ENCODE measurements at regions not wholly inside any gene's neighbourhood (a gene's known extent, or its start where the extent isn't known, plus 50 kb on each side); places are given as distances from the start of the nearest gene placed in this dataset.
"Not testable (repeated sequence)": the region's sequence is repeated elsewhere in the genome, so short reads cannot be mapped to it uniquely, and the experiment has no call there.

DNA sequence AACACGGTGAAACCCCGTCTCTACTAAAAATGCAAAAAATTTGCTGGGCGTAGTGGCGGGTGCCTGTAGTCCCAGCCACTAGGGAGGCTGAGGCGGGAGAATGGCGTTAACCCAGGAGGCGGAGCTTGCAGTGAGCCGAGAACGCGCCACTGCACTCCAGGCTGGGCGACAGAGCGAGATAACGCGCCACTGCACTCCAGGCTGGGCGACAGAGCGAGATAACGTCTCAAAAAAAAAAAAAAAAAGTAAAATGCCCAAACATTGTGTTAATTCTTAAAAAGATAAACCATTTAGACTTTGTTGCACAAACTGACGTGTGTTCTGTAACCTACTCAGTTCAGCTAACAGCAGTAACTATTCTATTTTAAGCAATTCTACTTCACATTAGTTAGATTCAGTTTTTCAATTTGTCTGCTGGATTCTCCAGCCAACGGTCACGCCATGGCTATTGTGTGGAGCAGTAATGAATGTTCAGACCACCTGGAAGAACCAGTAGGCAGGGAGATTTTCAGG, 119.3 kb upstream of the MAN2A1 start:
- no peak overlapping the region for H3K4me3 Mint-ChIP-seq

GRCh38 chr5:109567374-109568044, 122.2 kb upstream of the MAN2A1 start:
- H3K36me3 Mint-ChIP-seq = no peaks in the 10 kb centered on the region
- peaks cover 2% of the 10 kb centered on the region for H3K27me3 Mint-ChIP-seq
- H3K4me1 Mint-ChIP-seq = no peaks in the 10 kb centered on the region
- no peak overlapping the region for H3K27ac Mint-ChIP-seq
- no peak for DNase-seq
- no peak for ATAC-seq
- CTCF ChIA-PET = no interaction called here
- no peak overlapping the region for H3K4me3 Mint-ChIP-seq
- no peaks in the 10 kb centered on the region for H3K9me3 Mint-ChIP-seq (ENCODE audit: low read depth)

More for the DNA sequence above, 119.3 kb upstream of the MAN2A1 start:
- CTCF ChIA-PET = no interaction called here
- no peaks in the 10 kb centered on the region for H3K36me3 Mint-ChIP-seq
- no peaks in the 10 kb centered on the region for H3K9me3 Mint-ChIP-seq (ENCODE audit: low read depth)
- no peak overlapping the region for H3K27ac Mint-ChIP-seq
- H3K27me3 Mint-ChIP-seq = peaks cover 2% of the 10 kb centered on the region
- no peak for DNase-seq
- H3K4me1 Mint-ChIP-seq = no peaks in the 10 kb centered on the region
- ATAC-seq = no peak

DNA sequence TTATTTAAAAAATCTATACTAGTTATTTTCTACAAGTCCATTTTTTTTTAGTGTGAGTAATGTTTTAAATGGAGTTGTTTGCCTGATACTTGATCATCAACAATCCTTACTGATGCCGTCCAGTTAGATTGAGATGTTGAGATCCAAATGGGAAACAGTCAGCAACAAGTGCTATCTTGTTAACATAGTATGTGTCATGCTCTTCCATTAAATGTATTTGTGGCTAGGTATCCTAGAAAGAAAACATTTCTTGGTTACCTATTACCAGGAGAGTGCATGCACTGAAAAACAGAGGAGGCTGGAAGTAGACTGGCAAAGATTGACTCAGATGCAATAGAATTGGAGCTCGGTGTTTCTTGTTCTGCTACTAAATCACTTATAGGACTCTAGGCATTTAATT, 123.4 kb upstream of the MAN2A1 start:
- CTCF ChIA-PET = no interaction called here
- no peaks in the 10 kb centered on the region for H3K4me1 Mint-ChIP-seq
- H3K4me3 Mint-ChIP-seq = no peak overlapping the region
- no peaks in the 10 kb centered on the region for H3K9me3 Mint-ChIP-seq (ENCODE audit: low read depth)
- no peak overlapping the region for H3K27ac Mint-ChIP-seq
- no peaks in the 10 kb centered on the region for H3K27me3 Mint-ChIP-seq
- no peak for ATAC-seq
- no peak for DNase-seq
- no peaks in the 10 kb centered on the region for H3K36me3 Mint-ChIP-seq

DNA sequence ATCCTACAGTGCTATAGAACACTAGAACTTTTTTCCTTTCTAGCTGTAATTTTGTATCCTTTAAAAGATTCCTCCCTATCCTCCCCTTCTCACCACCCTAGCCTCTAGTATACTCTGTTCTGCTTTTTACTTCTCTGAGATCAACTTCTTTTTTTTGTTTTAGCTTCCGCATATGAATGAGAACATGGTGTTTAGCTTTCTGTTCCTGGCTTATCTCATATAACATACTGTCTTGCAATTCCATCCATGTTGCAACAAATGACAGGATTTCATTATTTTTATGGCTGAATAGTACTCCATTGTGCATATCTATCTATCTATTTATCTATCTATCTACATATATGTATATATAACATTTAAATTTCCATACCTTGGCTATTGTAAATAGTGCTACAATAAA, 126.0 kb upstream of the MAN2A1 start:
- no peaks in the 10 kb centered on the region for H3K9me3 Mint-ChIP-seq (ENCODE audit: low read depth)
- no peak overlapping the region for H3K27ac Mint-ChIP-seq
- no peaks in the 10 kb centered on the region for H3K27me3 Mint-ChIP-seq
- ATAC-seq (no peak), DNase-seq (no peak)
- no peak overlapping the region for H3K4me3 Mint-ChIP-seq
- H3K4me1 Mint-ChIP-seq = no peaks in the 10 kb centered on the region
- H3K36me3 Mint-ChIP-seq = no peaks in the 10 kb centered on the region
- CTCF ChIA-PET = no interaction called here

DNA sequence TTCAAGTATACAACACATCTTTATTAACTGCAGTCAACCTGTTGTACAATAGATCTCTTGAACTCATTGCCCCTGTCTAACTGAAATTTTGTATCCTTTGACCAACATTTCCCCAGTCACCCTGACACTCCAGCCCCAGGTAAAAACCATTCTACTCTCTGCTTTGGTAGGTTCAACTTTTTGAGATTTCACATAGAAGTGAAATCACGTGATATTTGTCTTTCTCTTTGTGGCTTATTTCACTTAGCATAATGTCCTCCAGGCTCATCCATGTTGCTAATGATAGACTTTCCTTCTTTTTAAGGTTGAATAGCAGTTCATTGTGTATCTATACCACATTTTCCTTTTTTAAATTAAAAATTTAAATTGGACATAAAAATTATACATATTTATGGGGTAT, 126.5 kb upstream of the MAN2A1 start:
- no peaks in the 10 kb centered on the region for H3K9me3 Mint-ChIP-seq (ENCODE audit: low read depth)
- DNase-seq (no peak), ATAC-seq (no peak)
- no peaks in the 10 kb centered on the region for H3K36me3 Mint-ChIP-seq
- H3K27ac Mint-ChIP-seq = no peak overlapping the region
- peaks cover 5% of the 10 kb centered on the region for H3K4me1 Mint-ChIP-seq
- CTCF ChIA-PET = no interaction called here
- H3K4me3 Mint-ChIP-seq = no peak overlapping the region
- H3K27me3 Mint-ChIP-seq = no peaks in the 10 kb centered on the region

DNA sequence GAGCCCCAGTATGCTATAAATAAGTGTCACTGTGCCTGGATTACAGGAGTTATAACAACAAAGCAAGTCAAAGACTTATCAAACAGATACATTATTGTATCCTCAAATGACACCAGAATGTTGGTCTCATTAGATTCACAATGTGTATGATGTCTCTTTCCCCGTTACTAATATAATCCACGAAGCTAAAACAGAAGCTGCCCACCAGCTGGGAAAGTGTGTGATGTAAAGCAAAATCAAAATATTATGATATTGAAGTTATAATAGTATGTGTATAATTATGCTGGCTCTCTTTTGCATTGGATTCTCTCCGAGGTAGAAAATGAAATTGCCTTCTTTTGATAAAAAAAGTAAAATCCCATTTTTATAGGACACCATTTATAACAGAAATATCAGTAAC, 127.3 kb upstream of the MAN2A1 start:
- no peaks in the 10 kb centered on the region for H3K36me3 Mint-ChIP-seq
- no peaks in the 10 kb centered on the region for H3K9me3 Mint-ChIP-seq (ENCODE audit: low read depth)
- H3K27ac Mint-ChIP-seq = no peak overlapping the region
- ATAC-seq = no peak
- H3K27me3 Mint-ChIP-seq = no peaks in the 10 kb centered on the region
- CTCF ChIA-PET = no interaction called here
- H3K4me1 Mint-ChIP-seq = peaks cover 6% of the 10 kb centered on the region
- DNase-seq = no peak
- no peak overlapping the region for H3K4me3 Mint-ChIP-seq

GRCh38 chr5:109561447-109561846, 128.3 kb upstream of the MAN2A1 start:
- no peak overlapping the region for H3K27ac Mint-ChIP-seq
- CTCF ChIA-PET = no interaction called here
- DNase-seq = no peak
- no peaks in the 10 kb centered on the region for H3K9me3 Mint-ChIP-seq (ENCODE audit: low read depth)
- no peaks in the 10 kb centered on the region for H3K36me3 Mint-ChIP-seq
- peaks cover 6% of the 10 kb centered on the region for H3K4me1 Mint-ChIP-seq
- no peak for ATAC-seq
- H3K4me3 Mint-ChIP-seq = no peak overlapping the region
- H3K27me3 Mint-ChIP-seq = no peaks in the 10 kb centered on the region

- H3K9me3 Mint-ChIP-seq (ENCODE audit: low read depth) = no peaks in the 10 kb centered on the region
- no peaks in the 10 kb centered on the region for H3K27me3 Mint-ChIP-seq
- no peaks in the 10 kb centered on the region for H3K36me3 Mint-ChIP-seq
- no peak overlapping the region for H3K4me3 Mint-ChIP-seq
- peaks cover 6% of the 10 kb centered on the region for H3K4me1 Mint-ChIP-seq
- no peak for DNase-seq
- H3K27ac Mint-ChIP-seq = no peak overlapping the region
- no peak for ATAC-seq
- CTCF ChIA-PET = no interaction called here
Measured at GRCh38 chr5:109560554-109560953, 129.2 kb upstream of the MAN2A1 start.

GRCh38 chr5:109558952-109559351, 130.8 kb upstream of the MAN2A1 start:
- H3K27ac Mint-ChIP-seq = no peak overlapping the region
- no peak for DNase-seq

GRCh38 chr5:109558364-109558763, 131.4 kb upstream of the MAN2A1 start:
- ATAC-seq (no peak), DNase-seq (no peak)
- CTCF ChIA-PET = no interaction called here
- H3K36me3 Mint-ChIP-seq = no peaks in the 10 kb centered on the region
- H3K27me3 Mint-ChIP-seq = peaks cover 3% of the 10 kb centered on the region
- H3K9me3 Mint-ChIP-seq (ENCODE audit: low read depth) = no peaks in the 10 kb centered on the region
- no peak overlapping the region for H3K4me3 Mint-ChIP-seq
- H3K4me1 Mint-ChIP-seq = peaks cover 6% of the 10 kb centered on the region
- H3K27ac Mint-ChIP-seq = no peak overlapping the region

More at GRCh38 chr5:109558952-109559351, 130.8 kb upstream of the MAN2A1 start:
- H3K27me3 Mint-ChIP-seq = no peaks in the 10 kb centered on the region
- peaks cover 6% of the 10 kb centered on the region for H3K4me1 Mint-ChIP-seq
- H3K4me3 Mint-ChIP-seq = no peak overlapping the region
- no peaks in the 10 kb centered on the region for H3K36me3 Mint-ChIP-seq
- no peaks in the 10 kb centered on the region for H3K9me3 Mint-ChIP-seq (ENCODE audit: low read depth)
- CTCF ChIA-PET = no interaction called here
- ATAC-seq = no peak

DNA sequence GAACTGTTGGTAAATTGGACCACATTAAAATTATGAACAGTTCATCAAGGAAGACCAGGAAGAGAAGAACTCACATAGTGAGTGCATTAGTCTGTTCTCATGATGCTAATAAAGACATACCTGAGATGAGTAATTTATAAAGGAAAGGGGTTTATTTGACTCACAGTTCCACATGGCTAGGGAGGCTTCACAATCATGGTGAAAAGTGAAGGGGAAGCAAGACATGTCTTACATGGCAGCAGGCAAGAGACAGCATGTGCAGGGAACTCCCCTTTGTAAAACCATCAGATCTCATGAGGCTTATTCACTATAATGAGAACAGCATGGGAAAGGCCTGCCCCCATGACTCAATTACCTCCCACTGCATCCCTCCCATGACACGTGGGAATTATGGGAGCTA, 135.9 kb upstream of the MAN2A1 start:
- DNase-seq (no peak), ATAC-seq (no peak)
- CTCF ChIA-PET = no interaction called here
- H3K9me3 Mint-ChIP-seq (ENCODE audit: low read depth) = no peaks in the 10 kb centered on the region
- H3K27me3 Mint-ChIP-seq = peaks cover 3% of the 10 kb centered on the region
- no peak overlapping the region for H3K27ac Mint-ChIP-seq
- H3K4me3 Mint-ChIP-seq = no peak overlapping the region
- no peaks in the 10 kb centered on the region for H3K36me3 Mint-ChIP-seq
- peaks cover 6% of the 10 kb centered on the region for H3K4me1 Mint-ChIP-seq

- H3K27me3 Mint-ChIP-seq; H3K4me1 Mint-ChIP-seq; H3K4me3 Mint-ChIP-seq; ATAC-seq; CTCF ChIA-PET; H3K9me3 Mint-ChIP-seq (ENCODE audit: low read depth); DNase-seq; H3K27ac Mint-ChIP-seq; H3K36me3 Mint-ChIP-seq: not testable (repeated sequence)
Measured at GRCh38 chr5:109551234-109551633, 138.5 kb upstream of the MAN2A1 start.

GRCh38 chr5:109550077-109550476, 139.7 kb upstream of the MAN2A1 start:
- ATAC-seq = no peak
- H3K36me3 Mint-ChIP-seq = no peaks in the 10 kb centered on the region
- CTCF ChIA-PET = no interaction called here

GRCh38 chr5:109546461-109546860, 136.7 kb upstream of the PJA2 start:
- DNase-seq = no peak
- CTCF ChIA-PET = no interaction called here
- Mint-ChIP-seq H3K9me3 (ENCODE audit: low read depth) (no peaks in the 10 kb centered on the region), H3K36me3 (no peaks in the 10 kb centered on the region), H3K4me1 (no peaks in the 10 kb centered on the region), H3K4me3 (no peak overlapping the region), H3K27me3 (no peaks in the 10 kb centered on the region), H3K27ac (no peak overlapping the region)
- ATAC-seq = no peak

More at GRCh38 chr5:109550077-109550476, 139.7 kb upstream of the MAN2A1 start:
- DNase-seq = no peak
- Mint-ChIP-seq H3K9me3 (ENCODE audit: low read depth) (no peaks in the 10 kb centered on the region), H3K27me3 (peaks cover 3% of the 10 kb centered on the region), H3K4me3 (no peak overlapping the region), H3K27ac (no peak overlapping the region), H3K4me1 (no peaks in the 10 kb centered on the region)

- H3K9me3 Mint-ChIP-seq (ENCODE audit: low read depth); DNase-seq; ATAC-seq; H3K27ac Mint-ChIP-seq; H3K4me3 Mint-ChIP-seq; H3K4me1 Mint-ChIP-seq; CTCF ChIA-PET; H3K27me3 Mint-ChIP-seq; H3K36me3 Mint-ChIP-seq: not testable (repeated sequence)
Measured at GRCh38 chr5:109544873-109545272, 135.1 kb upstream of the PJA2 start.

Data from activated CD8-positive, alpha-beta memory T cell treated with anti-CD3 and anti-CD28 coated beads, Interleukin-2, amount 10 ng/mL, durations not matched to agents 7 days and 5 days (primary cell).